ENCODE measurements at regions not wholly inside any gene's neighbourhood (a gene's known extent, or its start where the extent isn't known, plus 50 kb on each side); places are given as distances from the start of the nearest gene placed in this dataset.

DNA sequence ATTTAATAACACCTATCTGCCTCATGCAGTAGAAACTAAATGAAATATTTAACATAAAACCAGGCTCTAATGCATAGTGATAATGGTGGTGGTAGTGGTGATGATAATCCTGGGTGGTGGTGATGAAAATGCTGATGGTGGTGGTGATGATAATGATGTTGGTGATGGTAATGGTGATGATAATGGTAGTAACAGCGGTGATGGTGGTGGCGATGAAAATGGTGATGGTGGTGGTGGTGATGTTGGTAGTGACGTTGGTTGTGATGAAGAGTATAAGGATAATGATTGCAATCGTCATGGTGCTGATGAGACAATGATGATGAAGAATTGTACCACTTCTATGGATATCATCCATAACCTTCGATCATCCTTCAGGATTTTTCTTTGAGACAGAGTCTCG lies 173.7 kb upstream of the CDH11 start:
- Histone ChIP-seq H3K79me2 (ENCODE audit: low read length) (no peaks in the 10 kb centered on the region), H3K27me3 (ENCODE audit: low read length) (no peaks in the 10 kb centered on the region), H2AFZ (ENCODE audit: low read length) (no peak overlapping the region), H3K9ac (ENCODE audit: low read length) (no peak overlapping the region), H3K9me3 (ENCODE audit: low read length) (no peaks in the 10 kb centered on the region), H3K9me2 (replicated peaks; ENCODE audit: insufficient read depth, low read length) (no peaks in the 10 kb centered on the region), H3K36me3 (ENCODE audit: insufficient read depth, low read length) (no peaks in the 10 kb centered on the region), H4K20me1 (ENCODE audit: insufficient read depth, low read depth, low read length) (no peaks in the 10 kb centered on the region), H3K4me2 (ENCODE audit: low read depth, low read length, poor library complexity, severe bottlenecking) (no peak overlapping the region), H3K4me3 (ENCODE audit: low read length) (no peak overlapping the region), H3K4me1 (ENCODE audit: low read length) (no peaks in the 10 kb centered on the region), H3K27ac (ENCODE audit: low read length) (no peak overlapping the region)
- no peak for DNase-seq

DNA sequence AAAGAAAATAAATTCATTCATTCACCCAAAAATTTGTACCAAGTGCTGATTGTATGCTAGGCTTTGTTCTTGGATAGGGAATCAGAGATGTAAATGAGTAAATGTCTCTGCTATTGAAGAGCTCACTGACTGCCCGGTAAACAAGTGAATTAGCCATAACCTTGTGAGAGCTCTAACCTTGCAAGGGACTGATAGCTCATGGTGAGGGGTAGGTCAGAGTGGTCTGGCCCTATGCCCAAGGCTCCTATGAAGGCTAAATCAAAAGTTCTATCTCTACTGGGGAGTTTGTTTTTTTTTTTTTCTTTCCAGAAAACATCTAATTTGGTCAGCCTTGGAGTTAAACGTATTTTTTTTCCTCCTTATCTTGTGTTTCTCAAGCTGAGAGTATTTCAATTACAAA lies 172.8 kb upstream of the CDH11 start:
- H3K4me2 ChIP-seq (ENCODE audit: low read depth, low read length, poor library complexity, severe bottlenecking): no peak overlapping the region
- H2AFZ ChIP-seq (ENCODE audit: low read length): no peak overlapping the region
- H3K9ac ChIP-seq (ENCODE audit: low read length): no peak overlapping the region
- H3K4me3 ChIP-seq (ENCODE audit: low read length): no peak overlapping the region
- DNase-seq: no peak
- H4K20me1 ChIP-seq (ENCODE audit: insufficient read depth, low read depth, low read length): no peaks in the 10 kb centered on the region
- no peaks in the 10 kb centered on the region for H3K9me2 ChIP-seq (replicated peaks; ENCODE audit: insufficient read depth, low read length)
- no peaks in the 10 kb centered on the region for H3K27me3 ChIP-seq (ENCODE audit: low read length)
- no peaks in the 10 kb centered on the region for H3K36me3 ChIP-seq (ENCODE audit: insufficient read depth, low read length)
- no peaks in the 10 kb centered on the region for H3K79me2 ChIP-seq (ENCODE audit: low read length)
- no peaks in the 10 kb centered on the region for H3K4me1 ChIP-seq (ENCODE audit: low read length)
- no peak overlapping the region for H3K27ac ChIP-seq (ENCODE audit: low read length)
- no peaks in the 10 kb centered on the region for H3K9me3 ChIP-seq (ENCODE audit: low read length)

- no peak for DNase-seq
- no peak overlapping the region for H2AFZ ChIP-seq (ENCODE audit: low read length)
These were observed 172.3 kb upstream of the CDH11 start for GRCh38 chr16:65294165-65294564.

GRCh38 chr16:65289022-65289421 lies 167.2 kb upstream of the CDH11 start:
- Histone ChIP-seq H2AFZ (ENCODE audit: low read length) (no peak overlapping the region), H3K9me2 (replicated peaks; ENCODE audit: insufficient read depth, low read length) (no peaks in the 10 kb centered on the region), H3K4me3 (ENCODE audit: low read length) (no peak overlapping the region), H3K4me2 (ENCODE audit: low read depth, low read length, poor library complexity, severe bottlenecking) (no peak overlapping the region), H3K36me3 (ENCODE audit: insufficient read depth, low read length) (no peaks in the 10 kb centered on the region), H3K79me2 (ENCODE audit: low read length) (no peaks in the 10 kb centered on the region), H3K4me1 (ENCODE audit: low read length) (no peaks in the 10 kb centered on the region), H4K20me1 (ENCODE audit: insufficient read depth, low read depth, low read length) (no peaks in the 10 kb centered on the region), H3K9ac (ENCODE audit: low read length) (no peak overlapping the region), H3K27ac (ENCODE audit: low read length) (no peak overlapping the region), H3K27me3 (ENCODE audit: low read length) (no peaks in the 10 kb centered on the region), H3K9me3 (ENCODE audit: low read length) (no peaks in the 10 kb centered on the region)
- no peak for DNase-seq

More at GRCh38 chr16:65294165-65294564, 172.3 kb upstream of the CDH11 start:
- Histone ChIP-seq H3K4me1 (ENCODE audit: low read length) (no peaks in the 10 kb centered on the region), H3K4me2 (ENCODE audit: low read depth, low read length, poor library complexity, severe bottlenecking) (no peak overlapping the region), H3K9ac (ENCODE audit: low read length) (no peak overlapping the region), H3K36me3 (ENCODE audit: insufficient read depth, low read length) (no peaks in the 10 kb centered on the region), H3K79me2 (ENCODE audit: low read length) (no peaks in the 10 kb centered on the region), H3K9me3 (ENCODE audit: low read length) (no peaks in the 10 kb centered on the region), H3K27me3 (ENCODE audit: low read length) (no peaks in the 10 kb centered on the region), H4K20me1 (ENCODE audit: insufficient read depth, low read depth, low read length) (no peaks in the 10 kb centered on the region), H3K27ac (ENCODE audit: low read length) (no peak overlapping the region), H3K4me3 (ENCODE audit: low read length) (no peak overlapping the region), H3K9me2 (replicated peaks; ENCODE audit: insufficient read depth, low read length) (no peaks in the 10 kb centered on the region)

- Histone ChIP-seq H2AFZ (ENCODE audit: low read length) (no peak overlapping the region), H3K4me3 (ENCODE audit: low read length) (no peak overlapping the region), H3K79me2 (ENCODE audit: low read length) (no peaks in the 10 kb centered on the region), H3K27me3 (ENCODE audit: low read length) (no peaks in the 10 kb centered on the region), H3K9ac (ENCODE audit: low read length) (no peak overlapping the region), H3K9me3 (ENCODE audit: low read length) (no peaks in the 10 kb centered on the region), H4K20me1 (ENCODE audit: insufficient read depth, low read depth, low read length) (no peaks in the 10 kb centered on the region), H3K9me2 (replicated peaks; ENCODE audit: insufficient read depth, low read length) (no peaks in the 10 kb centered on the region), H3K4me2 (ENCODE audit: low read depth, low read length, poor library complexity, severe bottlenecking) (no peak overlapping the region), H3K27ac (ENCODE audit: low read length) (no peak overlapping the region), H3K36me3 (ENCODE audit: insufficient read depth, low read length) (no peaks in the 10 kb centered on the region), H3K4me1 (ENCODE audit: low read length) (no peaks in the 10 kb centered on the region)
- no peak for DNase-seq
These were observed 165.4 kb upstream of the CDH11 start for GRCh38 chr16:65287307-65287706.

DNA sequence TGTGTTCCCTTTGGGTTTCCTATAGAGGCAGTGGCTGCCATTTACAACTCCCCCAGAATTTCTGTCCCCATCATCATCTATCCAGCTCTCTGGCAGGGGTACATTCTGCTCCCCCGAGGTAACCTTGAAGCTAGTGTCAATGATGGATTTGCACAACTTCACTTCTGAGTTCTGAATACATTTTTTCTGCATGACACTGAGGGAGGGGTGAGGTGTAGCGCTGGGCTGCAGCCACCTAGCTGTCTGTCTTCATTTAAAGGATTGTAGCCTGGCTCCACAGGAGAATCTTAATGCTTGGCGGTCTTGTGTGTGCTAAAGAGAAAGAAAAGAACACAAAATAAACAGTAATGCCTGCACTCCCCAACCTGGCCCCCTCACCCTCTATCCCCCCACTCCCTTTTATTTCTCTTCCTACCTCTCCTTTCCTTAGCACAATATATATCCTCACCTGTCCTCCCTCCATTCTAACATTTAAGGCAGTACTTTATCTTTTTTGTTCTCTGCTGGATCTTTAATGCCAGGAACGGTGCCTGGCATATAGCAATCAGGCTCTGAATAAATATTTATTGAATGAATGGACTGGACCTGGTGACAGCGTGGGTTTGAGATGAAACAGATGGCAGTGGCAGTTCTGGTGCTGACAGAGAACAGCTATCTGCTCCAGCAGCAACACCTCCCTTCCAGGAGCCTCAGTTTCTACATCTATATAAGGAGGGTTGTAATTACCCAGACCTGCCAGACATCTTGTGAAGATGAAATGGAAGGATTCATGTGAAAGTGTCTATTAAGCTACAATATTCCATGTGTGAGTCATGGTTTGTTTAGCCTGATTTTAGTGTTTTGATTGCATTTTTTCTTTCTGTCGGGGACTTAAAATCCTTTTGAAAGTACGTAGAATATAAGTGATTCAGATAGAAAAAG lies 163.5 kb upstream of the CDH11 start:
- no peak for DNase-seq
- H3K4me2 ChIP-seq (ENCODE audit: low read depth, low read length, poor library complexity, severe bottlenecking): no peak overlapping the region
- no peak overlapping the region for H3K9ac ChIP-seq (ENCODE audit: low read length)
- H3K27me3 ChIP-seq (ENCODE audit: low read length): no peaks in the 10 kb centered on the region
- H4K20me1 ChIP-seq (ENCODE audit: insufficient read depth, low read depth, low read length): no peaks in the 10 kb centered on the region
- no peak overlapping the region for H3K4me3 ChIP-seq (ENCODE audit: low read length)
- H3K9me2 ChIP-seq (replicated peaks; ENCODE audit: insufficient read depth, low read length): no peaks in the 10 kb centered on the region
- H3K36me3 ChIP-seq (ENCODE audit: insufficient read depth, low read length): no peaks in the 10 kb centered on the region
- H3K27ac ChIP-seq (ENCODE audit: low read length): no peak overlapping the region
- H3K79me2 ChIP-seq (ENCODE audit: low read length): no peaks in the 10 kb centered on the region
- H2AFZ ChIP-seq (ENCODE audit: low read length): no peak overlapping the region
- no peaks in the 10 kb centered on the region for H3K4me1 ChIP-seq (ENCODE audit: low read length)
- no peaks in the 10 kb centered on the region for H3K9me3 ChIP-seq (ENCODE audit: low read length)

DNA sequence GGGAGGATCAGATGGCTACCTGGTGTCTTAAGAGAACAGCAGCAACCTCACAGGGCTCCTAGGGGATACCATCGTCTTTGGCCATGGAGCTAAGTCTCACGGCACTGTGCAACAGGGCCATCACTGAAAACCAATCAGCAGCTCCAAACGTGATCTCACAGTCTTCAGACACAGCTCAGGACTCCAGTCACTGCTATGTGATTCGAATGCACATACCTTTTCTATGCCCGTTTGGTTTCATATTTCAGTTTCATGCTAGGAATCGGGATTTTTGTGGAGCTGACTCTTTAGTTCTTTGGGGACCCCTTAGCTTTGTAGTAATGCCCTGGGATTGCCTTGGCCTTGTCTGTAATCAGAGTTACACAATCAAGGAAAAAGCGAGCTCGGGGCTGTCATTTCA lies 162.8 kb upstream of the CDH11 start:
- no peaks in the 10 kb centered on the region for H3K27me3 ChIP-seq (ENCODE audit: low read length)
- H3K4me3 ChIP-seq (ENCODE audit: low read length): no peak overlapping the region
- no peak for DNase-seq
- no peaks in the 10 kb centered on the region for H3K9me3 ChIP-seq (ENCODE audit: low read length)
- H4K20me1 ChIP-seq (ENCODE audit: insufficient read depth, low read depth, low read length): no peaks in the 10 kb centered on the region
- H3K4me2 ChIP-seq (ENCODE audit: low read depth, low read length, poor library complexity, severe bottlenecking): no peak overlapping the region
- no peaks in the 10 kb centered on the region for H3K9me2 ChIP-seq (replicated peaks; ENCODE audit: insufficient read depth, low read length)
- H3K9ac ChIP-seq (ENCODE audit: low read length): no peak overlapping the region
- H2AFZ ChIP-seq (ENCODE audit: low read length): no peak overlapping the region
- H3K4me1 ChIP-seq (ENCODE audit: low read length): no peaks in the 10 kb centered on the region
- H3K27ac ChIP-seq (ENCODE audit: low read length): no peak overlapping the region
- no peaks in the 10 kb centered on the region for H3K79me2 ChIP-seq (ENCODE audit: low read length)
- no peaks in the 10 kb centered on the region for H3K36me3 ChIP-seq (ENCODE audit: insufficient read depth, low read length)

GRCh38 chr16:65283181-65283651 lies 161.4 kb upstream of the CDH11 start:
- Histone ChIP-seq H3K4me2 (ENCODE audit: low read depth, low read length, poor library complexity, severe bottlenecking) (no peak overlapping the region), H3K4me1 (ENCODE audit: low read length) (no peaks in the 10 kb centered on the region), H3K9me3 (ENCODE audit: low read length) (no peaks in the 10 kb centered on the region), H3K9ac (ENCODE audit: low read length) (no peak overlapping the region), H3K4me3 (ENCODE audit: low read length) (no peak overlapping the region), H3K36me3 (ENCODE audit: insufficient read depth, low read length) (no peaks in the 10 kb centered on the region), H3K9me2 (replicated peaks; ENCODE audit: insufficient read depth, low read length) (no peaks in the 10 kb centered on the region), H4K20me1 (ENCODE audit: insufficient read depth, low read depth, low read length) (no peaks in the 10 kb centered on the region), H3K27ac (ENCODE audit: low read length) (no peak overlapping the region), H2AFZ (ENCODE audit: low read length) (no peak overlapping the region), H3K27me3 (ENCODE audit: low read length) (no peaks in the 10 kb centered on the region), H3K79me2 (ENCODE audit: low read length) (no peaks in the 10 kb centered on the region)
- DNase-seq: no peak

All from Karpas-422 (cell line).